ENCODE measurements at regions not wholly inside any gene's neighbourhood (a gene's known extent, or its start where the extent isn't known, plus 50 kb on each side); places are given as distances from the start of the nearest gene placed in this dataset.

DNA sequence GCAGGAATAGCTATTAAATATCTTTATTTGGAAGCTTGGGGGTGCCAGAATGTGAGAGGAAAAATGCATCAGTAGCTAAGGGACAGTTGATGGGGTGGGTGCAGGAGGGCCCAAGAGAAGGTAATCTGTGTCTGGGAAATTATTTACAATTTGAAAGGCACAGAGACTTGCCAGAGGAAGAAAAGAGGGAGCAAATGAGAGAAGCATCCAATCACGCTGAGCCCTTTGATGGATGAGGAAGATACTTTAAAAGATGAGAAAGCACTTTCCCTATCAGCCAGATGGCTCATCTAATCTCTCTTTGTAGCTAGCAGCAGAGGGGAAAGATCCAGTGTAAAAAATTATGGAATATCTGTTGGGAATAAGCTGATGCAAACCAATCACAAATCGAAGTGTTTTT, 57.0 kb upstream of the ABCA1 start:
- Histone ChIP-seq H3K27me3 (no peaks in the 10 kb centered on the region), H3K4me1 (peaks cover 9% of the 10 kb centered on the region), H3K9me3 (no peaks in the 10 kb centered on the region), H3K36me3 (no peaks in the 10 kb centered on the region), H3K4me3 (ENCODE audit: low read depth, low read length) (no peak overlapping the region)
- TF ChIP-seq, protein P1, sequence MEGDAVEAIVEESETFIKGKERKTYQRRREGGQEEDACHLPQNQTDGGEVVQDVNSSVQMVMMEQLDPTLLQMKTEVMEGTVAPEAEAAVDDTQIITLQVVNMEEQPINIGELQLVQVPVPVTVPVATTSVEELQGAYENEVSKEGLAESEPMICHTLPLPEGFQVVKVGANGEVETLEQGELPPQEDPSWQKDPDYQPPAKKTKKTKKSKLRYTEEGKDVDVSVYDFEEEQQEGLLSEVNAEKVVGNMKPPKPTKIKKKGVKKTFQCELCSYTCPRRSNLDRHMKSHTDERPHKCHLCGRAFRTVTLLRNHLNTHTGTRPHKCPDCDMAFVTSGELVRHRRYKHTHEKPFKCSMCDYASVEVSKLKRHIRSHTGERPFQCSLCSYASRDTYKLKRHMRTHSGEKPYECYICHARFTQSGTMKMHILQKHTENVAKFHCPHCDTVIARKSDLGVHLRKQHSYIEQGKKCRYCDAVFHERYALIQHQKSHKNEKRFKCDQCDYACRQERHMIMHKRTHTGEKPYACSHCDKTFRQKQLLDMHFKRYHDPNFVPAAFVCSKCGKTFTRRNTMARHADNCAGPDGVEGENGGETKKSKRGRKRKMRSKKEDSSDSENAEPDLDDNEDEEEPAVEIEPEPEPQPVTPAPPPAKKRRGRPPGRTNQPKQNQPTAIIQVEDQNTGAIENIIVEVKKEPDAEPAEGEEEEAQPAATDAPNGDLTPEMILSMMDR (IDR thresholded peaks at IDR 0.05; ENCODE audit: low read depth, low read length): no peak
- no peak for DNase-seq

DNA sequence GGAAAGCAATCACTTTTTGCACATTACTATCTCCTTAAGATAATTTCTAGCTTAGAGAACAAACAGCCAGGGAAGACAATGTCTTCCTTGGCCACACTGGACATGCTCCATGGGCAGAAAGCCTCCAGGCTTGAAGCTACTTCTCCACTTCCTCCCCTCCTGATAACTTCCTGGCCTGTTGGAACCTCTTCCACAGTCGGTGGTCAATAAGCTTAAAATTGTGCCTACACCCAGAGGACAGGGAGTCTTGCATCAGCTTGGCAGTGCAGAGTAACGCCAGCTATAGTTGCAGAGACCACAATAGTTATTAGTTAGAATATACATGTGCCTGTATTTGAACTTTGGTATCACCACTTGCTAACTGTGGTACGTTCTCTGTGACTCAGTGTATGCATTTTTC, 58.1 kb upstream of the ABCA1 start:
- TF ChIP-seq, protein P1 (IDR thresholded peaks at IDR 0.05; ENCODE audit: low read depth, low read length): no peak
- peaks cover 15% of the 10 kb centered on the region for H3K4me1 ChIP-seq
- H3K27me3 ChIP-seq: no peaks in the 10 kb centered on the region
- no peak for DNase-seq
- no peaks in the 10 kb centered on the region for H3K9me3 ChIP-seq
- H3K36me3 ChIP-seq: no peaks in the 10 kb centered on the region
- H3K4me3 ChIP-seq (ENCODE audit: low read depth, low read length): no peak overlapping the region

DNA sequence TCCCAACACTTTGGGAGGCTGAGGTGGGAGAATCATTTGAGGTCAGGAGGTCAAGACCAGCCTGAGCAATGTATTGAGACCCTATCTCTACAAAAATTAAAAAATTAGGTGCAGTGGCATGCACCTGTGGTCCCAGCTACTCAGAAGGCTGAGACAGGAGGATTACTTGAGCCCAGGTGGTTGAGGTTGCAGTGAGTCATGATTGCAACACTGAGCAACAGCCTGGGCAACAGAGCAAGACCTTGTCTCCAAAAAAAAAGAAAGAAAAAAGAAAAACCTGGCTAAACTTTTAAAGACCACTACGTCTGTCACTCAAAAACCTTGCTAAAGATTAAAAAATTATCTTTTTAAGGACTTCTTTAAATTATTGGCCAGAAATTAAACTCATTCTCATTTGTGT, 59.8 kb upstream of the ABCA1 start:
- H3K9me3 ChIP-seq: no peaks in the 10 kb centered on the region
- H3K4me3 ChIP-seq (ENCODE audit: low read depth, low read length): no peak overlapping the region
- peaks cover 25% of the 10 kb centered on the region for H3K4me1 ChIP-seq
- H3K36me3 ChIP-seq: no peaks in the 10 kb centered on the region
- TF ChIP-seq, protein P1 (IDR thresholded peaks at IDR 0.05; ENCODE audit: low read depth, low read length): no peak
- DNase-seq: no peak
- H3K27me3 ChIP-seq: no peaks in the 10 kb centered on the region

DNA sequence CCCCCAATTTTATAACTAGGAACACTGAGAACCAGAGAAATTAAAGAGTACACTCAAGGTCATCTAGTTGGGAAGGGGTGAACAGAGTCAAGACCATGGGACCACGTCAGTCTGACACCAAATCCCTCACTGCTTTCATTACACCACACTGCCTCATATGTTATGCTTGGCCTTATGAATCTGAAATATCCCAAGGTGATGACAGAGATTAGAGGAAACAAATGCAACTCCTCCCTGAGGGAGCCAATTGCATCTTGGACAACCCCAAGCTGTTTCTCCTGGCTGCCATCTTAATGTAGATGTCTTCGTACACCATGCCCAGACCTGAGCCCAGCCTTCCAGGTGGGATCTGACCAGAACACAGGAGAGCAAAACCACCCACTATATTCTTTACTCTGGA, 60.6 kb upstream of the ABCA1 start:
- Histone ChIP-seq H3K4me3 (ENCODE audit: low read depth, low read length) (no peak overlapping the region), H3K9me3 (no peaks in the 10 kb centered on the region), H3K4me1 (peaks cover 32% of the 10 kb centered on the region), H3K36me3 (no peaks in the 10 kb centered on the region), H3K27me3 (no peaks in the 10 kb centered on the region)
- DNase-seq: no peak
- TF ChIP-seq, protein P1 (IDR thresholded peaks at IDR 0.05; ENCODE audit: low read depth, low read length): no peak

DNA sequence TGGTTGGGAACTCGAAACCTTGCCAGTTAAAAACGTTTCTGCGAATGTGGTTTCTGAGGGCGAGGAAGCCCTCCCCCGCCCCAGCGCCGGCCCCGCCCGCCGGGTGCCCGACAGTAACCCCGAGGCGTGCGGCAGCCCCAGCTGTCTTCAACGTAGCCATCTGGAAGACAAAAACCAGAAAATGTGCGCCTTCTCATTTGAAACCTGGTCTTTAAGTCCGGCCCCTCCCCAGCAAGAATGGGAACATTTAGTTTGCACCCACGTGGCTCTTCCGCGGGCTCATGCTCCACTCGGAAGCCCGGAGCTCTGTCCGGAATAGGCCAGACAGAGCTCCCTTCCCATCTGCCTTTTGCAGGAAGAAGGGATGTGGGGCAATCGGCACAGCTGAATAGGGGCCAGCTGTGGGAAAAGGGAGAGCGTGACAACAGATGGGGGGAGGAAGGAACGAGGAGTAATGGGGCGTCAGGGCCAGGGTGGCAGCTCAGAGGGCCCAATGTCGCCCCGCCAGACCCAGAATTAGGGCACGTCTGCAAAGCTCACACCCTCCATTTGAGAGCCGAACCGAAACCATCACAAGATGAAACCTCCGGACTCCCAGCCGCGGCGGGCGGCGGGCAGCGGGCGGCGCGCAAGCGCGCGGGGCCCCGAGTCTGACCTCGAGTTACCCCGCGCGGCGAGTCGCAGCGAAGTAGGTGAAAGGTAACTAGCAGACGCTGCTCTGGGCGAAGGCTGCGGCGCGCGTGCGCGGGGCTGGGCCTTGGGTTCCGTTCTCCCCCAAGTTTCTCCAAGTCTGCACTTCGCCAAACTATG, 63.4 kb upstream of the ABCA1 start:
- peak; percentile 90 for DNase-seq

DNA sequence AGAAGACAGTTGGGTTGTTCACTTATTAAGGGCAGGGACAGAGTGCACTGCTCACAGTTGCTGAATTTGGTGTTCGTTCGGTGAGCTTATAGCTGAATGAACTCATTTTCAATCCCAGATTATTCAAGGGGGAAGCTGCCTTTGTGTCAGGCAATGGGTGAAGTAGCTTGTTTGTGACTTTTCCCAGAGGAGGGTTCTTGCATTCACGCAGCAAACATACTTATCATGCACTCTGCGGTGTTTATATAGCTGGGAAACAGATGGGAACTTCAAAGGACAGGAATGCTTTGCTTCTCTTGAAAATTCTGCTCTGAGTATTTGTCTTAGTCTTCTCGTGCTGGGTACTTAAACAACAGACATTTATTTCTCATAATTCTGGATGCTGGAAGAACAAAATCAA, 64.7 kb upstream of the ABCA1 start:
- Histone ChIP-seq H3K4me1 (peaks cover 27% of the 10 kb centered on the region), H3K36me3 (no peaks in the 10 kb centered on the region), H3K4me3 (ENCODE audit: low read depth, low read length) (no peak overlapping the region), H3K27me3 (no peaks in the 10 kb centered on the region), H3K9me3 (no peaks in the 10 kb centered on the region)
- TF ChIP-seq, protein P1 (IDR thresholded peaks at IDR 0.05; ENCODE audit: low read depth, low read length): no peak
- no peak for DNase-seq

More for the DNA sequence above, 63.4 kb upstream of the ABCA1 start:
- H3K4me1 ChIP-seq: peaks cover 27% of the 10 kb centered on the region
- H3K4me3 ChIP-seq (ENCODE audit: low read depth, low read length): peak overlapping the region; percentile 61
- H3K27me3 ChIP-seq: no peaks in the 10 kb centered on the region
- H3K9me3 ChIP-seq: no peaks in the 10 kb centered on the region
- TF ChIP-seq, protein P1 (IDR thresholded peaks at IDR 0.05; ENCODE audit: low read depth, low read length): no peak
- no peaks in the 10 kb centered on the region for H3K36me3 ChIP-seq
